Stimulated activated CD8-positive, alpha-beta memory T cell treated with anti-CD3 and anti-CD28 coated beads, Interleukin-12 subunit alpha, Interleukin-12 subunit beta, amount 100 ng/mL, for 1 hour (primary cell): ENCODE measurements at regions not wholly inside any gene's neighbourhood (a gene's known extent, or its start where the extent isn't known, plus 50 kb on each side); places are given as distances from the start of the nearest gene placed in this dataset.

Experiments
- DNase-seq: peaks from one replicate; pipeline ENCODE4 v3.0.0-alpha.2; 2020; ENCODE audit warnings: low read depth

DNA sequence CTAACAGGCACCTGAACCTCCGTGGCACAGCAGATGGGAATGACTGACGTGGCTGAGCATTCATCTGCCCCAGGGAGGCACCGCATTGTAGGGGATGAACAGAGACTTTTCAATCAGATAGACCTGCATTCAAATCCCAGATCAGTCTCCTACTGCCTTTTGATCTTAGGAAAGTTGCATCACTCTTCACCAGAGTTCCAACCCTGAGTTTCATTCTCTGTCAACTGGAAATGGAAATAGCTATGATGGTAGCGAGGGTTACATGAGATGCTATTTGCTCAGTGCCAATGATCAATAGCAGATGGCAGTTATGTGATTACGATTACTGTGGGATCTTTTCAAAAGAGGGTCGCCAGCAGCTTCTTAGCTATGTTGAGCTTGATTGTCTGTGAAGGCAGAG, 189.3 kb upstream of the RFC3 start:
- DNase-seq = no peak

- no peak for DNase-seq
Measured at GRCh38 chr13:33629605-33630360, 188.2 kb upstream of the RFC3 start.

DNA sequence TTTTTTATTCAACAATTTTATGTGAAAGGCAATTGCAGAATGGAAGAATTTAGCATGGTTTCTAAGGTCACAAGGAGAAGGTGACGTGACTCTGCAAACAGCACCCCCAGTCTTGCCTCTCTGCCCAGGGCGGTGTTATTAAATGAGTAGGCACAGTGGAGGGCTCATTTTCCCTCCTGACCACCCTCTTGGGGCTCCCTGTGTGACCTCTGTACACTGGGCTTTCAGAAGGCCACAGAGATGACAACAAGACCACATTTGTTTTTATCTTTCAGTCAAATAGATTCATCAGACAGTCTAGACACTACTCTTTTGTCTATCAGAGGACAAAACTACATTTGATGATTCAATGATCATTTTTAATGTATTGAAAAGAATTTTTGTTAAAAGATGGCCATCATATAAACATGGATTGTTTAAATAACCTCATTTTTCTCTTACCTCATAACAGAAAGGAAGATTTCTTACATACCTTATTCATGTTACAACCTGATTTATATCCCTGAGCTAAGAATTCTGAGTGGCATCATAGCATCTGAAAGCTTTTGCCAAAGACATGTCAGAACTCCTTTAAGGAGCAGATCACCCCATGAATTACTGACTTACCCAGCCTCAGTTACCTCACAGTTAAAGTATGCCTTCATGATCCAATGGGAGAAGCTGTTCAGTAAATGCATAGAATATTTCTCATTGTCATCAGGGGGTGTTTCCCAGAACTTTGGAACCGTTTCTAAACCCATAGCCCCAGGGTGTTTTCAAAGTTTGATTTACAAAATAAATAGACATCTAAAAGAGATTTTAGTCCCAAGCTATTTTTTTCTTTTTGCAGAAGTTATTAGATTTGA, 184.0 kb upstream of the RFC3 start:
- DNase-seq = no peak

DNA sequence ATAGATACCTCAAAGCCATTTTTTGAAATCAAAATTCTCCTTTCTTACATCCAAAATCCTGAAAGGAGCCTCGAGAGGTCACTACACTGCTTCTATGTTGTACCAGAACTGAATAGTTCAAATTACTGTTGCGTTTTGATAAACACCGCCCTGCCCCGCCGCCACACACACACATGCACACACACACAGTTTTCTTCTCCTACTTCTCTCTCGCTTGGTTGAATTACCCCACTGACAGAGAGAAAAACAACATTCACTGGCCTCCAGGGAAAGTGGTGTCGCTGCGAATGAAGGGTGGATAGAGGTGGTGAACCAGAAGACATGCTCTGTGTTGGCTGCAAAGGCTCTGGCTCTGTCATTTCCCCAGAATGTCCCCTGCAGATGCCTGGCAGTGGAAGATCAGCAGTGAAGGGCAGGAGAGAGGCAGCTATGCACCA, 183.4 kb upstream of the RFC3 start:
- no peak for DNase-seq

GRCh38 chr13:33636243-33636642, 181.7 kb upstream of the RFC3 start:
- no peak for DNase-seq

- no peak for DNase-seq
Measured at GRCh38 chr13:33636955-33637670, 180.8 kb upstream of the RFC3 start.

- no peak for DNase-seq
Measured at GRCh38 chr13:33637978-33638743, 179.8 kb upstream of the RFC3 start.

- no peak for DNase-seq
Measured at GRCh38 chr13:33639158-33639557, 178.8 kb upstream of the RFC3 start.

DNA sequence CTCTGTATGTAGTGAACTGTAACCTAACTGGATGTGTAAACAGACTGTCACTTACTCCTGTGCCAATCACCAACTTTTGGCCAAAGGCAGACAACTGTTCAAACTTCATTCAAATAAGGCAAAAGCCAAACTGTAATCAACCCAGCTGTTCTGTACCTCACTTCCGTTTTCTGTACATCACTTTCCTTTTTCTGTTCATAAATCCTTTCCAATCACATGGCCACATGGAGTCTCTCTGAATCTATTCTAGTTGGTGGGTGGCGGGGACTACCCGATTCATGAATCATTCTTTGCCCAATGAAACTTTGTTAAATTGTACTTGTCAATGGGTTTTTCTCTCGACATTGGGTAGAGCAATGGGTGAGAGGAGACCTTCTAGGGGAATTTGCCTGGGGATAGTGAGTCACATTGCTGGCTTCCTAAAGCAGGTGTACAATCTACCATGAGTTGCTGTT, 178.3 kb upstream of the RFC3 start:
- DNase-seq = no peak

- no peak for DNase-seq
Measured at GRCh38 chr13:33640832-33641231, 177.1 kb upstream of the RFC3 start.

GRCh38 chr13:33642374-33643065, 175.4 kb upstream of the RFC3 start:
- no peak for DNase-seq

DNA sequence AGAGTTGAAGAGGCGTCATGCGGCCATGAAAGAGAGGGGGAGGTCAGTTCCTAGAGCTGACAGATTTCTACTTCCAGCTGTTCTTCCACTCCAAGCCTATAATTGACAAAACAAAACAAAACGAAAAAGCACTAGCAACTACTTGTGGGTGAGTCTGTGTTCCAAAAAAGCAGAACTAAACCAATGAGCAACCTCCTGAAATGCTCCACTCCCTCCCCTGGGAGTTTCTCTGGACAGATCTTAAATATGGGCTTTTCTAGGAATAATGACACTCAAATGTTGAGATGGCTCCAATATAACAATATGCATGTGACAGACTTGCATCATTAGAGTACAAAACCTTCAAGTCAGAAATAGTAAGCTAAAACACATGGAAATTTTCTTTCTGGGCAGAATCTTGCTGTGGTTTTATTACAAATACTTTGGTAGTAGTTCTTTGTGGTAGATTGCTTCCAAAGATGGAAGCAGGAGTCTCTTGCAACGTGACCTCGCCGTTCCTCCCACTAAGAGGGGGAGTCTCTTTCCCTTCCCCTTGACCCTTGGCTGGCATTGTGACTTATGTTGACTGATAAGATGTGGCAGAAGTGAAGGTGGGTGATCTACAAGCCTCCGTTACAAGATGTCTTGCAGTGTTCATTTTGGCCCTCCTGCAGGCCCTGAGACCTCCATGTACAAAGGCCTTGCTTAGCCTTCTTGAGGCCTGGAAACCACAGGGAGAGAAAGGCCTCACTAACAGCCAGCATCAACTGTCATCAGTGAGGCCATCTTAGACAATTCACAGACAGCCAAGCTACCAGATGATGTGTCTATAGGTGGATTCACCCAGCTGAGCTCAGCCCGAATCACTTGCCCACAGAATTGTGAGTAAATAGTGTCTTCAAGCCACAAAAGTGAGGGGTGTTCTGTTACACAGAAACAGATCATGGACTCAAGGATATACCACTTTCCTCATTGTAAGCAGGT, 173.1 kb upstream of the RFC3 start:
- DNase-seq = no peak

- no peak for DNase-seq
Measured at GRCh38 chr13:33645591-33646554, 172.1 kb upstream of the RFC3 start.

- no peak for DNase-seq
Measured at GRCh38 chr13:33649212-33649878, 168.6 kb upstream of the RFC3 start.

GRCh38 chr13:33651766-33652165, 166.2 kb upstream of the RFC3 start:
- DNase-seq = no peak

DNA sequence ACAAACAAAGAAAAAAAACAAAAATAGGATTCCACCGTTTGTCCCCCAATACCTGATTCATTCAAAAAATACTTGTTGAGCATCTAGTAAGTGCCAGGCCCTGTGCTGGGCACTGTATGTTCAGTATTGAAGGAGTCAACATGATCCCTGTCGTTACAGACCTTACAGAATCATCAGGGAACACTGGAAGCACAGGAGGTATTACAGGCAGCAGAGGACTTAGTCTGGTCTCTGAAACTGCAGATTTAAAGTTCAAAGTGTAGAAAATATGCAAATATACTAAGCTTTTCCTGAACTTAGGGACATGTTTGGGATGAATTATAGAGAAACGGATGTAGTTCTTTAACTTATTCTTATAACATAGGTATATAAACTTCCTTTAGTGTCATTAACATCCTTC, 160.7 kb upstream of the RFC3 start:
- no peak for DNase-seq

DNA sequence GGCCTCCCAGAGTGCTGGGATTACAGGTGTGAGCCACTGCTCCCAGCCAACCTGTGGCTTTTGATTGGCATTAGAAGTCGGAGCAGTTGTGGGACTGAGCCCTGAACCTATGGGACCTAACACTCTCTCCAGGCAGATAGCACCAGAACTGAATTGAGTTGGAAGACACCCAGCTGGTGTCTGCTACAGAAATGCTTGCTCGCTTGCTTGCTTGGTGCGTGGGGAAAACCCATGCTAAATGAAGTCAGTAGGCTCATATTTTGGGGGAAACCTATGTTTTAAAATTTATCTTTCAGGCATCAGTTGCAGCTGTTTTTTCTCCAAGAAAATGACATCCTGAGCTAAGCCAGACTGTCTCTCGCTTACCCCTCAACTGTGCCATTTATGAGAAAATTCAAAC, 158.5 kb upstream of the RFC3 start:
- DNase-seq = no peak

DNA sequence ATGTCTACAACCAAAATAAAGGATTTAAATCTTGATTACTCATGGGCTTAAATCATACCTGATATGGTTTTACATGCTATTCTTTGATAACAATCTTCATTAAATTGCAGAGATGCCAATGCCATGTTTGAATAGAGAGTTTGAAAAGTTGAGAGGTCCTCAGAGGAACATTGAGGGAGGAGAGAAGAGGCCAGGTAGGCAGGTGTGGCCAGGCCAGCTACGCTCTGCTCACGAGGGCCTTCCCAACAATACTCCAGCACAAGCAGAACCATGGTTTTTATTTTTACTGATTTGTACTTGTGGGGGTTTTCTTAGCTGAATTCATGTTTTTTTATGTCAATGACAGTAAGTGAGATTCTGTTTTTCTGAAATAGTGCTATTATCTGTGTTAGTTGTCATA, 158.1 kb upstream of the RFC3 start:
- no peak for DNase-seq
